ENCODE measurements at regions not wholly inside any gene's neighbourhood (a gene's known extent, or its start where the extent isn't known, plus 50 kb on each side); places are given as distances from the start of the nearest gene placed in this dataset.

- H3K9ac ChIP-seq (ENCODE audit: low read length): no peak overlapping the region
- H3K4me3 ChIP-seq (ENCODE audit: low read depth, low read length, poor library complexity, severe bottlenecking): no peak overlapping the region
- H3K9me3 ChIP-seq (ENCODE audit: low read length): no peaks in the 10 kb centered on the region
- no peaks in the 10 kb centered on the region for H3K4me1 ChIP-seq (ENCODE audit: insufficient read depth, low read length, severe bottlenecking)
- 0 out of 2 replicates have a peak, but pooled peaks cover under 1% of the 10 kb centered on the region for H3K27me3 ChIP-seq (ENCODE audit: insufficient read depth, low read length)
- TF ChIP-seq CTCF (IDR thresholded peaks at IDR 0.05; ENCODE audit: low read length) (no peak), EZH2 (IDR thresholded peaks at IDR 0.05; ENCODE audit: borderline replicate concordance, low read length) (no peak)
- no peaks in the 10 kb centered on the region for H3F3A ChIP-seq (ENCODE audit: insufficient read depth, low read length)
- no peaks in the 10 kb centered on the region for H3K36me3 ChIP-seq (ENCODE audit: insufficient read depth, low read length)
- H3K4me2 ChIP-seq (ENCODE audit: low read length): no peak overlapping the region
- no peak overlapping the region for H2AFZ ChIP-seq (ENCODE audit: low read length)
- H3K9me2 ChIP-seq (ENCODE audit: low read depth, low read length): no peaks in the 10 kb centered on the region
- no peaks in the 10 kb centered on the region for H4K20me1 ChIP-seq (ENCODE audit: insufficient read depth, low read length)
- H3K27ac ChIP-seq (ENCODE audit: low read depth, low read length, poor library complexity, severe bottlenecking): no peak overlapping the region
- H3K79me2 ChIP-seq (ENCODE audit: insufficient read depth, low read length): no peaks in the 10 kb centered on the region
Observed at GRCh38 chr5:2180456-2180855, 297.7 kb upstream of the IRX4 start.

GRCh38 chr5:2179861-2180260 is 297.1 kb upstream of the IRX4 start:
- Histone ChIP-seq H3K9me2 (ENCODE audit: low read depth, low read length) (no peaks in the 10 kb centered on the region), H3K9me3 (ENCODE audit: low read length) (no peaks in the 10 kb centered on the region), H3K36me3 (ENCODE audit: insufficient read depth, low read length) (no peaks in the 10 kb centered on the region), H3K4me1 (ENCODE audit: insufficient read depth, low read length, severe bottlenecking) (no peaks in the 10 kb centered on the region), H2AFZ (ENCODE audit: low read length) (no peak overlapping the region), H3K4me2 (ENCODE audit: low read length) (no peak overlapping the region), H3K27me3 (ENCODE audit: insufficient read depth, low read length) (no peaks in the 10 kb centered on the region), H3K4me3 (ENCODE audit: low read depth, low read length, poor library complexity, severe bottlenecking) (no peak overlapping the region), H3F3A (ENCODE audit: insufficient read depth, low read length) (no peaks in the 10 kb centered on the region), H3K9ac (ENCODE audit: low read length) (no peak overlapping the region), H3K27ac (ENCODE audit: low read depth, low read length, poor library complexity, severe bottlenecking) (no peak overlapping the region), H3K79me2 (ENCODE audit: insufficient read depth, low read length) (no peaks in the 10 kb centered on the region), H4K20me1 (ENCODE audit: insufficient read depth, low read length) (no peaks in the 10 kb centered on the region)
- TF ChIP-seq EZH2 (IDR thresholded peaks at IDR 0.05; ENCODE audit: borderline replicate concordance, low read length): no peak
- no peak for TF ChIP-seq CTCF (IDR thresholded peaks at IDR 0.05; ENCODE audit: low read length)

GRCh38 chr5:2178528-2178927 is 295.8 kb upstream of the IRX4 start:
- H4K20me1 ChIP-seq (ENCODE audit: insufficient read depth, low read length): no peaks in the 10 kb centered on the region
- no peaks in the 10 kb centered on the region for H3K36me3 ChIP-seq (ENCODE audit: insufficient read depth, low read length)
- no peaks in the 10 kb centered on the region for H3K4me1 ChIP-seq (ENCODE audit: insufficient read depth, low read length, severe bottlenecking)
- H3K4me2 ChIP-seq (ENCODE audit: low read length): no peak overlapping the region
- H3K4me3 ChIP-seq (ENCODE audit: low read depth, low read length, poor library complexity, severe bottlenecking): no peak overlapping the region
- H2AFZ ChIP-seq (ENCODE audit: low read length): no peak overlapping the region
- no peaks in the 10 kb centered on the region for H3K79me2 ChIP-seq (ENCODE audit: insufficient read depth, low read length)
- no peaks in the 10 kb centered on the region for H3K9me3 ChIP-seq (ENCODE audit: low read length)
- no peaks in the 10 kb centered on the region for H3K9me2 ChIP-seq (ENCODE audit: low read depth, low read length)
- H3K27me3 ChIP-seq (ENCODE audit: insufficient read depth, low read length): no peaks in the 10 kb centered on the region
- no peak overlapping the region for H3K9ac ChIP-seq (ENCODE audit: low read length)
- H3K27ac ChIP-seq (ENCODE audit: low read depth, low read length, poor library complexity, severe bottlenecking): no peak overlapping the region
- TF ChIP-seq CTCF (IDR thresholded peaks at IDR 0.05; ENCODE audit: low read length): no peak
- no peak for TF ChIP-seq EZH2 (IDR thresholded peaks at IDR 0.05; ENCODE audit: borderline replicate concordance, low read length)
- H3F3A ChIP-seq (ENCODE audit: insufficient read depth, low read length): no peaks in the 10 kb centered on the region

Data from OCI-LY1 (cell line).